T-helper 2 cell treated with Interferon-gamma antibody and Interleukin-4, amounts not matched to agents 100 ng/mL and 5 ng/mL, for 36 hours (primary cell): ENCODE measurements at regions not wholly inside any gene's neighbourhood (a gene's known extent, or its start where the extent isn't known, plus 50 kb on each side); places are given as distances from the start of the nearest gene placed in this dataset.

Experiments
- intact Hi-C: fragments of 100-400 bp; cut with micrococcal nuclease; formaldehyde crosslinking; loops from one replicate; pipeline ENCODE4 v1.15.1; 2023

GRCh38 chr1:69312055-69312732 is 255.5 kb upstream of the LRRC7 start:
- intact Hi-C loops, result no loop called here

- intact Hi-C loops, result no loop called here
Measured at GRCh38 chr1:69313118-69313517, 254.6 kb upstream of the LRRC7 start.

GRCh38 chr1:69315416-69315815 is 252.3 kb upstream of the LRRC7 start:
- intact Hi-C loops, result no loop called here

DNA sequence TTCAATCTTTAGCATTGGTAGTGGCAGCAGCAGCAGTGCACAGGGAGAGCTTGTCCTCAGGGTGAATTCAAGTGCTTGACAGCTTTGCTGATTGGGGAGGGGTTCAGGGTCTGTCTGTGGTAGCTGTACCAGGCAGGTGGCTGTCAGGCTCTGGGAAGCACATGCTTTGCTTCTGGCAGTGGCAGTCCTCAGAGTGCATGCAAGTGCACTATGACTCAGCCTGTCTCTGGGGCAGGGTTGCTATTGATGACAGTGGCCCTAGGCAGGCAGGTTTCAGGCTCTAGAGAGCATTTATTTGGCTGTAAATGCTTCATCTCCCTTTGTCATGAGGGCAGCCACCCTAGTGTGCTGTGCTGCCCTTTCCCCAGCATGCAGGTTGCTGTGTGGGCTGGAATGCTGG is 251.9 kb upstream of the LRRC7 start:
- intact Hi-C loops, result no loop called here

DNA sequence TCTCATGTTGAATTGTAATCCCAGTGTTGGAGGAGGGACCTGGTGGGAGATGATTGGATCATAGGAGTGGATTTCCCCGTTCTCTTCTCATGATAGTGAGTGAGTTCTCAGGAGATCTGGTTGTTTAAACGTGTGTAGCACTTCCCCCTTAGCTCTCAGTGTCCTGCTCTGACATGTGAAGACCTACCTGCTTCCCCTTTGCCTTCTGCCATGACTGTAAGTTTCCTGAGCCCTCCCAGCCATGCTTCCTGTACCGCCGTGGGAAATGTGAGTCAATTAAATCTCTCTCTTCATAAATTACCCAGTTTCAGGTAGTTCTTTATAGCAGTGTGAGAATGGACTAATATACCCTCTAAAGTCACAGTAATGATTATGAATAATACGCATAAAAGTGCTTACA is 248.4 kb upstream of the LRRC7 start:
- intact Hi-C loops, result no loop called here

- intact Hi-C loops, result no loop called here
Measured at GRCh38 chr1:69320757-69321211, 246.9 kb upstream of the LRRC7 start.

DNA sequence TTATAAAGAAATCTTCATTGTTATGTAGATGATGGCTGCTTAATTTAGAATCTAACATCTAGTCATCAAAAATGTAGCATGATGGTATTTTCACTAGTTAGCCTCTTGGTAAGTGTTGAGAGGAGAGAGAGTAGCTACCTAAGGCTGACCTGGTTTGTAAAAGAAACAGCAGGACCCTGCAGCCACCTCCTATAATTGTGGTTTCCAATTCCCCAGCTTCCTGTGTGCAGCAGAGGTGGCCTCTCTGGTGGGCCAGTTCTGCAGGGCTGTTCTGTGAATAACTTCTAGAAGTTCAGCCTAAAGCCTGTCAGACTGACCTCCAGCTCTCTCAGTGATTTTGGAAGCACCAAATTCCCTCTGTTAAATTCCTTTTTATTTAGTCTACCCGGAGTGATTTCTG is 246.4 kb upstream of the LRRC7 start:
- intact Hi-C loops, result no loop called here

DNA sequence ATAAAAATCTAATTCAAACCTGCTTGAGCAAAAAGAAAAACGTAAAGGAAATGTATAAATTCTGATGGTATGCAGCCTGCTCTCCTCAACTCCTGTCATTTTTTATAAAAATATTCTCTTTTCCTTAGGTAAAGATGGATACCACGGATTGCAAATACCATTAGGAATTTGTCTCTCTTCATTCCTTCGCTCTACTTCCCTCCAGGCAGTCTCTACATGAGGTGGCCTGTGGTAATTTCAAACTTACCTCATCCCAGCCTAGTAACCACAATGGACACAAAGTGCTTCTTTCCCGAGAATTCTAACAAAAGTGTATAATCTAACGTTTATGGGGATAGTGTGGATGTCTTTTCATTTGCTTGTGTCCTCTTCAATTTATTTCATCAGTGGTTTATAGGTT is 239.5 kb upstream of the LRRC7 start:
- intact Hi-C loops, result no loop called here

GRCh38 chr1:69363236-69363635 is 204.5 kb upstream of the LRRC7 start:
- intact Hi-C loops, result no loop called here

DNA sequence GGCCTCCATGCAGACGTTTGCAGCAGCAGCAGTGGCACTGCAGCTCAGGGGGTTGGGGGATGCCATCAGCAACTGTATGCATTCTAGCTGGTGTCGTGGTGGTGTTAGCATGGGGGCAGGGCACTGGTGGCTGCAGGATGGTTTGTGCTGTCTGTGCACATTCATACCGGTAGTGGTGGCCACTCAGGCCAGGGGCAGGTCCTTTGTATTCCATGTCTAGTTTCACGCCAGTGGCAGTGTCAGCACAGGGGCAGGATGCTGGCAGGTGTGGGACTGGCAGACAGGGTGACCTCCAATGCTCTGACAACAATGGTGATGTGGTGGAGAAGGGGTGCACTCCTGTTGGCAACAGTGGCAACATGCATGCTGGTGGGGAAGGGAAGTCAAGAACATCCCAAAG is 194.2 kb upstream of the LRRC7 start:
- intact Hi-C loops, result no loop called here

GRCh38 chr1:69376408-69376807 is 191.3 kb upstream of the LRRC7 start:
- intact Hi-C loops, result no loop called here

DNA sequence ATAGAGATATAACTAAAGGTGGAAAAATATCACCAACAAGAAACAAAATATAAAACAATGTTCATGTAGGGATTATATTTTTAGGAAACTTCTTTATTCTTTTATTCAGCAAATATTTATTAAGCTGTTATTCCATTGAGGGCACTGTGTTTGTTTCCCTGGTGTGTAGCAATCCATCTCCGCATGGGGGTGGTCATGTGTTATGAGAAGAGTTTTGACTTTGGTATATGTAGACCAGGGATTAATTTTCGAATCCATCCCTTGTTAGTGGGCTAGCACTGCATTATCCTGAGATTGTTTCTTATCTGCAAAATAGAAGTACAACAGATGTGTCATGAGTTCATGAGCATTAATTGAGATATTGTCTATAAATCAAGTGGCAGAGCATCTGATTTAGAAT is 190.2 kb upstream of the LRRC7 start:
- intact Hi-C loops, result no loop called here

- intact Hi-C loops, result no loop called here
Measured at GRCh38 chr1:69388044-69388443, 179.7 kb upstream of the LRRC7 start.

DNA sequence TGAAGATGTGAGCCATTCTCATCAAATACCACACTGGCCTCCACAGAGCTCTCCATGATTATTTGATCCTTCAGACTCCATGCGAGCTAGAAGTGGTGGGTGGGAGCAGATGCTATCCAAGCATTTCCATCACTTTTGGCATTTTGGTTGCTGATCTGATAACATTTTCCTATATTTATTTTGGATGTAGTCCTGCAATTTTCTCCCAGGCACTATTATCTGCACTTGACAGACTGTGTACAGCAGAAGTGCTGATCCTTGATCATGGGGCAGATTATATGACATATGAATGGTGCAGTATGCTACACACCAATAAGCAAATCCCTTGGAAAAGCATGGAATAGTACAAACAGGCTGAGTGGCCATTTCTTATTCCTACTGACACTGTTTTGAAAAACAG is 167.6 kb upstream of the LRRC7 start:
- intact Hi-C loops, result no loop called here

GRCh38 chr1:69401879-69402278 is 165.8 kb upstream of the LRRC7 start:
- intact Hi-C loops, result no loop called here

DNA sequence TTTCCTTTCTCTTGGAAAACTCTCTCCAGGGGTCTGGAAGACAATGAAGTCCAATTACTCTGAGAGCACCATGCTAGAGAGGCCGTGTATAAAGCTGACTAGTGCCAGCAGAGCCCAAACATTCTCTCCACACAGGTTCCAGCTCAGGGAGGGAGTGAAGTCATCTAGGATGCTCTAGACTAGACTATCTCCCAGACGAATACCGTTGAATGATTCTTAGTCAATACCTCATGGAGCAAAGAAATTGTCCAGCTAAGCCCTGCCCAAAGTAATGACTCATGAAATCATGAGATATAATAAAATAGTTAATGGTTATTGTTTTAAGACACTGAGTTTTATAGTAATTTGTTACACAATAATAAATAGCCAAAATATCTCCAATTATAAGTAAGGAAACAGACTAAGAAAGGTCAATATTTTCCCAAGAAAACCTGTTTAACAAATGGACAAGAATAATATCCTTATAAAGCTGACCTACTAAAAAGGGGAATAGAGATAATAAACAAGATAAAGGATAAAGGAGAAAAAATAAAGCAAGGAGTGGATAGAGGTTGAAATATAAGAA is 163.9 kb upstream of the LRRC7 start:
- intact Hi-C loops, result no loop called here

DNA sequence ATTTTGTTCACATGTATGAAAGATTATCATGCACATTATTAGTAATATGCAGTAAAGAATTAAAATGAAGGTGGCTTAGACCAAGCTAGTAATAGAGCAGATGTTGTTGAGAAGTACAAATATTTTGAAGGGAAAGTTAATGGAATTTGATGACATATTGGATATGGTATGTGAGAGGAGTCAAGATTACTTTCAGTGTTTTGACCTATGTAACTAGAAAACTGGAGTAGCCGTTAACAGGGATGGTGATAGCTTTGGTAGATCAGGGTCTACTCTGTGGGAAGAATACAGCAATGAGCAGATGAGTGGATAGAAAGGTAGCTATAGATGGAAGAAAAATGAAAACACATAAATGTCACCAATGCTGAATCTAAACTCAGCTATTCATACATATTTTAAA is 163.2 kb upstream of the LRRC7 start:
- intact Hi-C loops, result no loop called here

GRCh38 chr1:69406244-69406643 is 161.5 kb upstream of the LRRC7 start:
- intact Hi-C loops, result no loop called here

DNA sequence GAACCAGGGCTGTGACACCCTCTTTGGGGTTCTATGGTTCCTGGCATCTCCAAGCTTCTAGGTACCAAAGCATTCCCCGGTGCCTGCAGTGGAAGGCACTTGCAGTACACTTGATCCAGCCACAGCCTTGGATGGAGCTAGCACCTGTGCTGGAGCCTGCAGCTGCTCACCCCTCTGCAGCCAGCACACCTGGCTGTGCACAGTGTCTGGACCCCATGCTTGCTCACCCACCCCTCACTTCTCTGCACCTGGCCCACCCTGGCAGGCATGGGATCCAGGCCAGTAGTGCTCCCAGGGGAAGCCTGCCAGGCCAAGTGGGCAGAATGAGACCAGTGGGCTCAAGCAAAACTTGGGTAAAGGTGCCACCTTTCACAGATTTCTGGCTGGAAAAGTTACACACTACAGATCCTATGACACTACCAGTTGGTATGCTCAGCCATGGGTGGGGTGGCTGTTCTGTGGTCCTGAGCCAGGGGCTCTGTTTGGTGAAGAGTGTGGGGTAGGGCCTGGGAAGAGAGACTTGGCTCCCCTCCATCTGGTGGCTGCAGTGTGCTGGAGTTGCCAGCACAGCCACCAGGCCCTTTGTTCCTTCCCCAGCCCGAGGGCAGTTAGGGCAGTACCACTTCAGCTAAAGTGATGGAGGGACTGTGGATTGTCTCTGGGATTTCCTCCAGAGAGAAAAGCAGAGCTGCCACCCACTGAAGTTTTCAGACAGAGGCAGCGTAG is 157.8 kb upstream of the LRRC7 start:
- intact Hi-C loops, result no loop called here

- intact Hi-C loops, result no loop called here
Measured at GRCh38 chr1:69410457-69410850, 157.3 kb upstream of the LRRC7 start.

DNA sequence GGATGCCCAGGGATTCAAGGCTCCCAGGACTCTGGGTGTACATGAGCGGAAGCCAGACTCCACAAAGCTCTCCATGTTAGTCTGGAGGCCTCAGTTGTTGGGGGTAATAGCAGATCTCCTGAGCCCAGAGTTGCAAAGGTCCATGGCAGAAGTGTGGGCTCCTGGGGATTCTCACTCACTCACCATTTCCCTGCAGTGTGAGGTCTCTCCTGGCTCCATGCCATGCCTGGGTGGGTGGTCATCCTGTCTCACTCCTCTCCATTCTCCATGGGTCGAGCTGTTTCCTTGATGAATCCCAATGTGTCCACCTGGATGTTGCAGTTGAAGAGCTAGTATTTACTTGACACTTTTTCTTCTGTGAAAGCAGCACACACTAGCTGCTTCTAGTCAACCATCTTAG is 156.8 kb upstream of the LRRC7 start:
- intact Hi-C loops, result no loop called here

DNA sequence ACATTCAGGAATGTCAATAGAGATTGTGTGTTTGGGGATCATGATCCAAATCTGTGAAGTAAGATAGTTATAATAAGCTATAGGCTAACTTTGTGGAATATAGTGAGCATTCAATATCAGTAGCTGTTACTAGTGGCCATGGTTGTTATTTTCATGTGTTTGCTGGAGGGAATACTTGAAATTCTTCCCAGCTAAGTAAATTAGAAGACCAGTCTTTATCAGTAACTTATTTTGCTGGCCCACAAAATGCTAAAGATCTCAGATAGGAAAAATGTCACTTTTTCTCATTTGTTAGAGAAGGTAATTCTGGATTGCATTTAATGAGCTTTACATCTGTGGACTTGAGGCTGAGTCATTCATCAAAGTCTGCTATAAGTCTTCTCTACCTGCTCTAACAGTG is 156.1 kb upstream of the LRRC7 start:
- intact Hi-C loops, result no loop called here

- intact Hi-C loops, result no loop called here
Measured at GRCh38 chr1:69413129-69413528, 154.6 kb upstream of the LRRC7 start.
